ENCODE measurements at regions not wholly inside any gene's neighbourhood (a gene's known extent, or its start where the extent isn't known, plus 50 kb on each side); places are given as distances from the start of the nearest gene placed in this dataset.

DNA sequence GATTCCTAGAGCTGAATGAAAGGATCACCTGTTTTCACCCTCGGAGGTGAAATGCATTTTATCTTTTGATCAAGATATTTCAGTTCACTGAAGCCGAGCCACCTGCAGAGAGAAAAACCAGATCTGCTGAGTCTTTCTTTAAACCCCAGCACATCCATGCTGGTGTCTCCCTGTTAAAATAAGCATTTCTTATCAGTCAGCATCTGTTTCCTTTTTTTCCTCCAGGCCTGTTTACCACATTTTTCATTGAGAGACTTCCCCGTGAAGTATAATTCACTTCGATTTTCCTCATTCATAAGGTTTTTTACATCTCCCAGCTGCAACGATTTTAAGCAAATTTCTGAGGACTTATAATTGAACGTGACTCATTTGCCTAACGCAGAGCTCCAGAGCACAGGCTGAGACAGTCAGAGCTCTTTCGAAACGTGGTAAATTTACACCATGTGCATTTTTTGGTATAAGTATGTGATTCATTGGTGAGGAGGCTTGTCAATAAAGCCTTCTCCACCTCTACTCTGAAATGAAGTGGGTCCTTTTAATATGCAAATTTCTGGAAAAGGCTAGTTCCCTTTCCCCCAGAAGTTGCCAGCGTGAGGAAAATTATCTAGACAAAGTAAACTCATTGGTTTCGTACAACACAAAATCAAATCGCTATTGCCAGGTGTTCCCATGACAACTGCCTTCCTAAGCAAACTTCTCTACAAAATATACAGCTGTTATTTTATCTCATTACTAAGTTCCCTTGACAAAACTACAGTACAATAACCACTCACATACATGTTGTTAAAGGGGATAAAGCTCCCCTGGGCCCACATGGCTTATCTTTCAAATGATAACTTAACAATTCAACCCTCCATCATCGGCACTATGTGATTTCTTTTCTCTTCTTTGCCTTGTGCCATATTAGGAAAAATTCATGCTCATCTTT, 374.8 kb upstream of the AKR1E2 start:
- TF ChIP-seq, protein P1, sequence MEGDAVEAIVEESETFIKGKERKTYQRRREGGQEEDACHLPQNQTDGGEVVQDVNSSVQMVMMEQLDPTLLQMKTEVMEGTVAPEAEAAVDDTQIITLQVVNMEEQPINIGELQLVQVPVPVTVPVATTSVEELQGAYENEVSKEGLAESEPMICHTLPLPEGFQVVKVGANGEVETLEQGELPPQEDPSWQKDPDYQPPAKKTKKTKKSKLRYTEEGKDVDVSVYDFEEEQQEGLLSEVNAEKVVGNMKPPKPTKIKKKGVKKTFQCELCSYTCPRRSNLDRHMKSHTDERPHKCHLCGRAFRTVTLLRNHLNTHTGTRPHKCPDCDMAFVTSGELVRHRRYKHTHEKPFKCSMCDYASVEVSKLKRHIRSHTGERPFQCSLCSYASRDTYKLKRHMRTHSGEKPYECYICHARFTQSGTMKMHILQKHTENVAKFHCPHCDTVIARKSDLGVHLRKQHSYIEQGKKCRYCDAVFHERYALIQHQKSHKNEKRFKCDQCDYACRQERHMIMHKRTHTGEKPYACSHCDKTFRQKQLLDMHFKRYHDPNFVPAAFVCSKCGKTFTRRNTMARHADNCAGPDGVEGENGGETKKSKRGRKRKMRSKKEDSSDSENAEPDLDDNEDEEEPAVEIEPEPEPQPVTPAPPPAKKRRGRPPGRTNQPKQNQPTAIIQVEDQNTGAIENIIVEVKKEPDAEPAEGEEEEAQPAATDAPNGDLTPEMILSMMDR (IDR thresholded peaks at IDR 0.05 in 8 of 11, conservative IDR thresholded peaks at IDR 0.05 in 3 of 11): no peak
- no peak for TF ChIP-seq POLR2A (IDR thresholded peaks at IDR 0.05)
